ENCODE measurements at regions not wholly inside any gene's neighbourhood (a gene's known extent, or its start where the extent isn't known, plus 50 kb on each side); places are given as distances from the start of the nearest gene placed in this dataset.

DNA sequence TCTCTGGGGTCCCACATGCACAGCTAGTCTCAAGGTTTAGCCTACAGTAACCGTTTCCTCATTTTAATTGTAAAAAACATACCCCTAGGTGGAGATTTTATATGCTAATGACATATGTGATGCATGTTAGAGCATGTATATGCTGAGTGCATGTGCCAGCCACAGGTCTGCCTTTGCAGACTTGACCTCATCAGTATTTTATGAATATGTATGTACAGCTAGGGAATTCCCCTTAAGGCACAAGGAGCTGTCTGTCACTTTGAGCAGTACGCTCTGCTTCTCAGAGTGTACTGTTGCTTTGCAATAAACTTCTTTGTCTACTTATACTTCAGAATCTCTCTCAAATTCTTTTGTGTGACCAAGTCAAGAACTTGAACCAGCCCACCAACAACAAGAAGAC, 131.2 kb upstream of the ERBB4 start:
- H4K20me1 ChIP-seq (replicated peaks; ENCODE audit: insufficient read depth) = no peaks in the 10 kb centered on the region
- Mint-ChIP-seq H3K27me3 (ENCODE audit: insufficient read depth, low read depth, poor library complexity) (no peaks in the 10 kb centered on the region), H3K9me3 (no peaks in the 10 kb centered on the region), H3K4me1 (no peaks in the 10 kb centered on the region), H3K36me3 (ENCODE audit: low read depth) (no peaks in the 10 kb centered on the region), H3K27ac (no peak overlapping the region), H3K4me3 (no peak overlapping the region)
- ATAC-seq (no peak), DNase-seq (ENCODE audit: low spot score) (no peak)
- no peak overlapping the region for H3K4me3 ChIP-seq
- no peaks in the 10 kb centered on the region for H3K4me1 ChIP-seq (ENCODE audit: insufficient read depth)
- H3K4me2 ChIP-seq = no peak overlapping the region
- H3K27ac ChIP-seq (ENCODE audit: low read depth) = no peak overlapping the region
- no peaks in the 10 kb centered on the region for H3K27me3 ChIP-seq (ENCODE audit: insufficient read depth)
- H3F3A ChIP-seq (replicated peaks; ENCODE audit: low read depth) = no peaks in the 10 kb centered on the region
- H2AFZ ChIP-seq = no peak overlapping the region
- no peaks in the 10 kb centered on the region for H3K36me3 ChIP-seq (ENCODE audit: insufficient read depth)
- TF ChIP-seq POLR2AphosphoS5 (IDR thresholded peaks at IDR 0.05; ENCODE audit: low read depth) (no peak), EZH2phosphoT487 (IDR thresholded peaks at IDR 0.05; ENCODE audit: unreplicated experiment) (no peak), ZNF114 (CRISPR knock-in tag; IDR thresholded peaks at IDR 0.05) (no peak), NANOG (IDR thresholded peaks at IDR 0.05; ENCODE audit: borderline replicate concordance) (no peak), JUNB (IDR thresholded peaks at IDR 0.05; ENCODE audit: unreplicated experiment) (no peak)
- TF ChIP-seq, protein P1, sequence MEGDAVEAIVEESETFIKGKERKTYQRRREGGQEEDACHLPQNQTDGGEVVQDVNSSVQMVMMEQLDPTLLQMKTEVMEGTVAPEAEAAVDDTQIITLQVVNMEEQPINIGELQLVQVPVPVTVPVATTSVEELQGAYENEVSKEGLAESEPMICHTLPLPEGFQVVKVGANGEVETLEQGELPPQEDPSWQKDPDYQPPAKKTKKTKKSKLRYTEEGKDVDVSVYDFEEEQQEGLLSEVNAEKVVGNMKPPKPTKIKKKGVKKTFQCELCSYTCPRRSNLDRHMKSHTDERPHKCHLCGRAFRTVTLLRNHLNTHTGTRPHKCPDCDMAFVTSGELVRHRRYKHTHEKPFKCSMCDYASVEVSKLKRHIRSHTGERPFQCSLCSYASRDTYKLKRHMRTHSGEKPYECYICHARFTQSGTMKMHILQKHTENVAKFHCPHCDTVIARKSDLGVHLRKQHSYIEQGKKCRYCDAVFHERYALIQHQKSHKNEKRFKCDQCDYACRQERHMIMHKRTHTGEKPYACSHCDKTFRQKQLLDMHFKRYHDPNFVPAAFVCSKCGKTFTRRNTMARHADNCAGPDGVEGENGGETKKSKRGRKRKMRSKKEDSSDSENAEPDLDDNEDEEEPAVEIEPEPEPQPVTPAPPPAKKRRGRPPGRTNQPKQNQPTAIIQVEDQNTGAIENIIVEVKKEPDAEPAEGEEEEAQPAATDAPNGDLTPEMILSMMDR (conservative IDR thresholded peaks at IDR 0.05; ENCODE audit: low read depth in 2 of 2) = no peak
- TF ChIP-seq, protein P2, sequence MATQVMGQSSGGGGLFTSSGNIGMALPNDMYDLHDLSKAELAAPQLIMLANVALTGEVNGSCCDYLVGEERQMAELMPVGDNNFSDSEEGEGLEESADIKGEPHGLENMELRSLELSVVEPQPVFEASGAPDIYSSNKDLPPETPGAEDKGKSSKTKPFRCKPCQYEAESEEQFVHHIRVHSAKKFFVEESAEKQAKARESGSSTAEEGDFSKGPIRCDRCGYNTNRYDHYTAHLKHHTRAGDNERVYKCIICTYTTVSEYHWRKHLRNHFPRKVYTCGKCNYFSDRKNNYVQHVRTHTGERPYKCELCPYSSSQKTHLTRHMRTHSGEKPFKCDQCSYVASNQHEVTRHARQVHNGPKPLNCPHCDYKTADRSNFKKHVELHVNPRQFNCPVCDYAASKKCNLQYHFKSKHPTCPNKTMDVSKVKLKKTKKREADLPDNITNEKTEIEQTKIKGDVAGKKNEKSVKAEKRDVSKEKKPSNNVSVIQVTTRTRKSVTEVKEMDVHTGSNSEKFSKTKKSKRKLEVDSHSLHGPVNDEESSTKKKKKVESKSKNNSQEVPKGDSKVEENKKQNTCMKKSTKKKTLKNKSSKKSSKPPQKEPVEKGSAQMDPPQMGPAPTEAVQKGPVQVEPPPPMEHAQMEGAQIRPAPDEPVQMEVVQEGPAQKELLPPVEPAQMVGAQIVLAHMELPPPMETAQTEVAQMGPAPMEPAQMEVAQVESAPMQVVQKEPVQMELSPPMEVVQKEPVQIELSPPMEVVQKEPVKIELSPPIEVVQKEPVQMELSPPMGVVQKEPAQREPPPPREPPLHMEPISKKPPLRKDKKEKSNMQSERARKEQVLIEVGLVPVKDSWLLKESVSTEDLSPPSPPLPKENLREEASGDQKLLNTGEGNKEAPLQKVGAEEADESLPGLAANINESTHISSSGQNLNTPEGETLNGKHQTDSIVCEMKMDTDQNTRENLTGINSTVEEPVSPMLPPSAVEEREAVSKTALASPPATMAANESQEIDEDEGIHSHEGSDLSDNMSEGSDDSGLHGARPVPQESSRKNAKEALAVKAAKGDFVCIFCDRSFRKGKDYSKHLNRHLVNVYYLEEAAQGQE (IDR thresholded peaks at IDR 0.05; ENCODE audit: unreplicated experiment) = no peak
- H3K9me2 ChIP-seq (ENCODE audit: insufficient read depth) = no peaks in the 10 kb centered on the region
- H3K79me2 ChIP-seq (replicated peaks; ENCODE audit: insufficient read depth) = no peaks in the 10 kb centered on the region

- Histone ChIP-seq H3K4me3 (no peak overlapping the region), H3F3A (replicated peaks; ENCODE audit: low read depth) (no peaks in the 10 kb centered on the region), H3K9me2 (ENCODE audit: insufficient read depth) (no peaks in the 10 kb centered on the region), H4K20me1 (replicated peaks; ENCODE audit: insufficient read depth) (no peaks in the 10 kb centered on the region), H3K4me1 (ENCODE audit: insufficient read depth) (no peaks in the 10 kb centered on the region), H3K27ac (ENCODE audit: low read depth) (no peak overlapping the region), H3K4me2 (no peak overlapping the region), H3K27me3 (ENCODE audit: insufficient read depth) (no peaks in the 10 kb centered on the region), H3K36me3 (ENCODE audit: insufficient read depth) (no peaks in the 10 kb centered on the region), H2AFZ (no peak overlapping the region), H3K79me2 (replicated peaks; ENCODE audit: insufficient read depth) (no peaks in the 10 kb centered on the region)
- DNase-seq (ENCODE audit: low spot score) (no peak), ATAC-seq (no peak)
- Mint-ChIP-seq H3K27ac (no peak overlapping the region), H3K36me3 (ENCODE audit: low read depth) (no peaks in the 10 kb centered on the region), H3K27me3 (ENCODE audit: insufficient read depth, low read depth, poor library complexity) (no peaks in the 10 kb centered on the region), H3K4me1 (no peaks in the 10 kb centered on the region), H3K9me3 (no peaks in the 10 kb centered on the region), H3K4me3 (no peak overlapping the region)
- TF ChIP-seq ETS1 (IDR thresholded peaks at IDR 0.05) (no peak), EZH2phosphoT487 (IDR thresholded peaks at IDR 0.05; ENCODE audit: unreplicated experiment) (no peak), STAT1 (IDR thresholded peaks at IDR 0.05; ENCODE audit: unreplicated experiment) (no peak), ZNF114 (CRISPR knock-in tag; IDR thresholded peaks at IDR 0.05) (no peak), POLR2AphosphoS5 (IDR thresholded peaks at IDR 0.05; ENCODE audit: low read depth) (no peak)
Observed at GRCh38 chr2:212667751-212668316, 129.2 kb upstream of the ERBB4 start.

All from GM23338 (cell line).